Endodermal cell (in vitro differentiated cells): ENCODE measurements at regions not wholly inside any gene's neighbourhood (a gene's known extent, or its start where the extent isn't known, plus 50 kb on each side); places are given as distances from the start of the nearest gene placed in this dataset.

Source experiments
- DNase-seq: peaks from one replicate; pipeline ENCODE4 v3.0.0-alpha.2; 2017
- H3K27ac ChIP-seq: 2 replicates; pipeline ENCODE4 v1.5.1; 2013; ENCODE audit warnings: mild to moderate bottlenecking, low read depth, low read length, moderate library complexity
- H3K27me3 ChIP-seq: 2 replicates; pipeline ENCODE4 v1.6.1; 2013; ENCODE audit warnings: mild to moderate bottlenecking, low read length, moderate library complexity; ENCODE audit not compliant: insufficient read depth, control insufficient read depth, poor library complexity, severe bottlenecking
- H3K36me3 ChIP-seq: 2 replicates; pipeline ENCODE4 v1.7.0; 2013; ENCODE audit warnings: mild to moderate bottlenecking, low read length, moderate library complexity; ENCODE audit not compliant: control insufficient read depth, insufficient read depth
- H3K4me1 ChIP-seq: one replicate; pipeline ENCODE4 v1.7.0; 2013; ENCODE audit warnings: low read length; ENCODE audit not compliant: control insufficient read depth, insufficient read depth
- H3K4me3 ChIP-seq: 2 replicates; pipeline ENCODE4 v1.5.1; 2013; ENCODE audit warnings: mild to moderate bottlenecking, low read length, moderate library complexity
- H3K9ac ChIP-seq: 2 replicates; pipeline ENCODE4 v1.6.1; 2013; ENCODE audit warnings: mild to moderate bottlenecking, low read length, moderate library complexity; ENCODE audit not compliant: poor library complexity, severe bottlenecking; ENCODE audit errors: extremely low read depth
- H3K9me3 ChIP-seq: 2 replicates; pipeline ENCODE4 v1.6.1; 2013; ENCODE audit warnings: mild to moderate bottlenecking, low read length, moderate library complexity; ENCODE audit not compliant: control insufficient read depth
- H3K27ac Mint-ChIP-seq: 2 replicates; pipeline ENCODE4 v1.8.0; 2020; ENCODE audit warnings: mixed read lengths
- H3K27me3 Mint-ChIP-seq: 2 replicates; pipeline ENCODE4 v1.8.0; 2021; ENCODE audit warnings: mild to moderate bottlenecking, mixed read lengths; ENCODE audit not compliant: insufficient read depth
- H3K36me3 Mint-ChIP-seq: 2 replicates; pipeline ENCODE4 v1.8.0; 2020; ENCODE audit warnings: low read depth, mixed read lengths
- H3K4me1 Mint-ChIP-seq: 2 replicates; pipeline ENCODE4 v1.8.0; 2020; ENCODE audit warnings: mixed read lengths
- H3K4me3 Mint-ChIP-seq: 2 replicates; pipeline ENCODE4 v1.8.0; 2020; ENCODE audit warnings: mild to moderate bottlenecking, moderate library complexity, mixed read lengths
- H3K9me3 Mint-ChIP-seq: 2 replicates; pipeline ENCODE4 v1.8.0; 2020; ENCODE audit warnings: mild to moderate bottlenecking, mixed read lengths
- WGBS, 2 experiments: methylation state at CpG; one replicate each; pipeline versions ENCODE4 v1.1.5 to v1.1.7; 2013; ENCODE audit warnings: missing lambda C conversion rate in 2 of 2, mixed read lengths in 1 of 2; ENCODE audit not compliant: insufficient coverage in 1 of 2, insufficient read length in 1 of 2; 5-methylcytosine and 5-hydroxymethylcytosine counted together
- TF ChIP-seq, protein P1 (sequence below): fragments of 200-600 bp; sonication (generic); conservative IDR thresholded peaks from 2 replicates; pipeline ENCODE4 v1.5.0; 2021; ENCODE audit warnings: antibody characterized with exemption, mild to moderate bottlenecking

DNA sequence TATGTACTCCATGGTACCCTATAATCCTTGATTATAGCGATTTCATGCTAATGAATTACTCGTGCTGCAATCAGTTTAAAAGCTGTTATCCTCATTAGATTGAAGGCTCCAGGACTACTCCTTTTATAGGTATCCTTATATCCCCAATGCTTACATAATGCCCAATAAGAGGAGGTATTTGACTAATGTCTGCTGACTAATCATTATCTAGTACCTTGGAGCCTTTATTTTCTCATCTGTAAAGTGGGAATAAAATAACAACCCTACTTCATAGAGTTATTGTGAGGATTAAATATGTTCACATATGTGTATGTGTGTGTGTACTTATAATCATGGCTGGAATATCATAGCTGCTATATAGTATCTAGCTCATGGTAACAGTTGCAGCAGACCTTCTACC lies 1031.5 kb downstream of the CDH11 start:
- no peaks in the 10 kb centered on the region for H3K4me1 ChIP-seq
- WGBS, 2 experiments, result 78 to 94% methylated on average over 2 of the region's 2 CpGs

DNA sequence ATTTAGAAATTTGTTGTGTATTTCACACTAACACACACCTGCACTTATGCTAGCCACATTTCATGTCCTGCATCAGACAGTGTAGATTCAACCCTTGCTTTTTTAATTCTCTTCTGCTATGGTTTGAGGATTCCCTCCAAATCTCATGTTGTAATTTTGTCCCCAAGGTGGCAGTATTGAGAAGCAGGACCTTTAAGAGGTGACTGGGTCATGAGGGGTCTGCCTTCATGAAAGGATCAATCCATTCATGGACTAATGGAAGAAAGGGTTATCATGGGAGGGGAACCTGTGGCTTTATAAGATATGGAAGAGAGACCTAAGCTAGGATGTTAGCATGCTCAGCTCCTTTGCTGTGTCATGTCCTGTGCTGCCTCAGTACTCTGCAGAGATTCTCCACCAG lies 1032.2 kb downstream of the CDH11 start:
- Histone ChIP-seq H3K4me3 (no peak overlapping the region), H3K9me3 (no peaks in the 10 kb centered on the region), H3K27ac (no peak overlapping the region), H3K27me3 (no peaks in the 10 kb centered on the region), H3K4me1 (no peaks in the 10 kb centered on the region), H3K9ac (no peak overlapping the region), H3K36me3 (no peaks in the 10 kb centered on the region)
- TF ChIP-seq, protein P1, sequence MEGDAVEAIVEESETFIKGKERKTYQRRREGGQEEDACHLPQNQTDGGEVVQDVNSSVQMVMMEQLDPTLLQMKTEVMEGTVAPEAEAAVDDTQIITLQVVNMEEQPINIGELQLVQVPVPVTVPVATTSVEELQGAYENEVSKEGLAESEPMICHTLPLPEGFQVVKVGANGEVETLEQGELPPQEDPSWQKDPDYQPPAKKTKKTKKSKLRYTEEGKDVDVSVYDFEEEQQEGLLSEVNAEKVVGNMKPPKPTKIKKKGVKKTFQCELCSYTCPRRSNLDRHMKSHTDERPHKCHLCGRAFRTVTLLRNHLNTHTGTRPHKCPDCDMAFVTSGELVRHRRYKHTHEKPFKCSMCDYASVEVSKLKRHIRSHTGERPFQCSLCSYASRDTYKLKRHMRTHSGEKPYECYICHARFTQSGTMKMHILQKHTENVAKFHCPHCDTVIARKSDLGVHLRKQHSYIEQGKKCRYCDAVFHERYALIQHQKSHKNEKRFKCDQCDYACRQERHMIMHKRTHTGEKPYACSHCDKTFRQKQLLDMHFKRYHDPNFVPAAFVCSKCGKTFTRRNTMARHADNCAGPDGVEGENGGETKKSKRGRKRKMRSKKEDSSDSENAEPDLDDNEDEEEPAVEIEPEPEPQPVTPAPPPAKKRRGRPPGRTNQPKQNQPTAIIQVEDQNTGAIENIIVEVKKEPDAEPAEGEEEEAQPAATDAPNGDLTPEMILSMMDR, result peak; percentile 84
- Mint-ChIP-seq H3K36me3 (no peaks in the 10 kb centered on the region), H3K27me3 (peaks cover 3% of the 10 kb centered on the region), H3K4me3 (no peak overlapping the region), H3K4me1 (peaks cover 3% of the 10 kb centered on the region), H3K27ac (no peak overlapping the region), H3K9me3 (no peaks in the 10 kb centered on the region)
- peak; percentile 59 for DNase-seq

More for the DNA sequence above, 1031.5 kb downstream of the CDH11 start:
- TF ChIP-seq, protein P1, result no peak
- Mint-ChIP-seq H3K27me3 (peaks cover 3% of the 10 kb centered on the region), H3K9me3 (no peaks in the 10 kb centered on the region), H3K4me3 (no peak overlapping the region), H3K4me1 (peaks cover 3% of the 10 kb centered on the region), H3K27ac (no peak overlapping the region), H3K36me3 (no peaks in the 10 kb centered on the region)
- Histone ChIP-seq H3K27ac (no peak overlapping the region), H3K27me3 (no peaks in the 10 kb centered on the region), H3K36me3 (no peaks in the 10 kb centered on the region), H3K4me3 (no peak overlapping the region), H3K9me3 (no peaks in the 10 kb centered on the region), H3K9ac (no peak overlapping the region)
- no peak for DNase-seq

DNA sequence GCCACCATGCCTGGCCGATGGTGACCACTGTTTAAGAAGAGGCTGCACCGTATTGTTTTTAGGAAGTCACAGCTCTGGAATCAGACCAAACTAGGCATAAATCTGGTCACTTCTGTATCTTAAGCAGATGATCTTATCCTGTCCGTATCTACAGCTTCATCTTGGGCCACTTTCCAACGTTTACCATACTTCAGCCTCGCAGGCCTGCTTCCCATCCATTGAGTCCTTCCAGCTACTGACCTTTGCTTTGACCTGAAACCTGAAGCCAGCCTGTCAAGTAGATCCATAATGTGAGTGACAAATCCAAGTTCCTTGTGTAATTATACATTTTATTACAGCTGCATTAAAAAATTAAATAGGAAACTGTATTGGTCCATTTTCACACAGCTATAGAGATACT lies 1033.0 kb downstream of the CDH11 start:
- TF ChIP-seq, protein P1, result no peak
- Histone ChIP-seq H3K9me3 (no peaks in the 10 kb centered on the region), H3K9ac (no peak overlapping the region), H3K27ac (no peak overlapping the region), H3K27me3 (no peaks in the 10 kb centered on the region), H3K36me3 (no peaks in the 10 kb centered on the region), H3K4me1 (no peaks in the 10 kb centered on the region), H3K4me3 (no peak overlapping the region)
- Mint-ChIP-seq H3K4me3 (no peak overlapping the region), H3K9me3 (no peaks in the 10 kb centered on the region), H3K4me1 (peaks cover 3% of the 10 kb centered on the region), H3K27ac (no peak overlapping the region), H3K36me3 (no peaks in the 10 kb centered on the region), H3K27me3 (no peaks in the 10 kb centered on the region)
- no peak for DNase-seq
- WGBS, 2 experiments, result 90 to 95% methylated on average over 5 of the region's 5 CpGs
